ENCODE measurements at regions not wholly inside any gene's neighbourhood (a gene's known extent, or its start where the extent isn't known, plus 50 kb on each side); places are given as distances from the start of the nearest gene placed in this dataset.

DNA sequence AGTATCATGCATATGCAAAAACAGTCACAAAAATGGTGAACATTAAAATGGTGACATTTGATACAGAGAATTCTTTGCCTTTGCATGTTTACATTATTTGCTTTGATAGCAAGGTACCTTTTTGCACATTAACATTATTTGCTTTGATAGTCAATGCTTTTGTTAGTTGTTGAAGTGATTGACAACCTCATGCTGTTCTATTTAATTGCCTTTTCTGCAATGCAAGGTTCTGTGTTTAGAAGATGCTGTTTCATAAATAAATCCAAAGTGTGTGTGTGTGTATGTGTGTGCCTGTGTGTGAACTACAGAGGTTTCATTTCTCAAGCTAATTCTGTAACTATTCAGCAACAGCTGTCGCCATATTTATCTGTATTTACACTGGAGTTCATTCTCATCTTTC, 668.7 kb downstream of the NR2F1-AS1 start:
- DNase-seq: no peak

DNA sequence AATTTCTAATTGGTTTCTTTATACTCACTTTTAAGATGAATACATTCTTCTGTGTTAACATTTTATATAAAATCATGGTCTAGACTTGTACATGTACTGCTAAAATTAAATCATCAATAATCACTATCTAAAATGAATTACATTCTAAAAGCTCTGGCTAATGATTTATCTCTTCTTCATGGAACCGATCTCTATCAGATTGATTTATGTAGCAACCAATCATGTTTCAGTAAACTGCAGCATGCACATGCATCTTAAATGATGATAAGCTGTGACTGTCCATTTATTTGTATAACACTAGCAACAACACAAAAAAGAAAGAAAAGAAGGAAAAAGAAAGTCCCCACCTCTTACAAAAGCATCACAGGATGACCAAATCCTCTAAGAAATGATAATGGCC, 669.2 kb downstream of the NR2F1-AS1 start:
- DNase-seq: no peak

DNA sequence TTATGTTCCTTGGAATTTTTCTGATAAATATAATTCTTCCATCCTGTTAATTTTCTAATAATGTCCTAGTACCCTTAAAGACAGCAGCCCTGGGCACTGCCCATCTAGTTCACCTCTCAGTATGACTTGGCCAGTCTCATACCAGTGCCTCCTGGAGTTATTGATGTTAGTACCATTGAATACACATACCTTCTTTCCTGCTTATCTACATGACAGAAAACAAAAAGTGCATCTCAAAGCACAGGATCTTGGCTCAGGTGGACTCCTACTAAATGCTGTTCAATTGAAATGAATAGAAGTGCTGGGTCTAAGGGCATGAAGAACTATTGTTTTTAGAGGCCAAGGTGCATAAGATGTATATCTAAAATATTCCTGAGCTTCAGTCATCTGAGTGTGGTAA, 669.7 kb downstream of the NR2F1-AS1 start:
- no peak for DNase-seq

DNA sequence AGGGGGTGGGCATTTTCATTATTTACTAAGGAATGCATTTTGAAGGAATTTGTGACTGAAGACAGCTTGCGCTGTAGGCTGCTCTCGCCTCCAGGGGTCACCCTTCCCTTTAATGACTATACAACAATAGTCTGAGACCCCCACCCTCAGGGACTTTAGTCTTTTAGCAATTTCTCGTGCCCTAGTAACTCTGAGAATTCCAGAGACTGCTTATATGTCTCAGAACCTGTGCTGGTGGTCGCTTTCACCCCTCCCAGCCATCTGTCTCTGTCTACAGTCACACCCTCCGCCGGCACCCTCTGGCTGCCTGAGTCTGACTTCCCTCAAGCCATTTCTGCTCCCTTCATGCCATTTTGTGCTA, 671.4 kb downstream of the NR2F1-AS1 start:
- no peak for DNase-seq

DNA sequence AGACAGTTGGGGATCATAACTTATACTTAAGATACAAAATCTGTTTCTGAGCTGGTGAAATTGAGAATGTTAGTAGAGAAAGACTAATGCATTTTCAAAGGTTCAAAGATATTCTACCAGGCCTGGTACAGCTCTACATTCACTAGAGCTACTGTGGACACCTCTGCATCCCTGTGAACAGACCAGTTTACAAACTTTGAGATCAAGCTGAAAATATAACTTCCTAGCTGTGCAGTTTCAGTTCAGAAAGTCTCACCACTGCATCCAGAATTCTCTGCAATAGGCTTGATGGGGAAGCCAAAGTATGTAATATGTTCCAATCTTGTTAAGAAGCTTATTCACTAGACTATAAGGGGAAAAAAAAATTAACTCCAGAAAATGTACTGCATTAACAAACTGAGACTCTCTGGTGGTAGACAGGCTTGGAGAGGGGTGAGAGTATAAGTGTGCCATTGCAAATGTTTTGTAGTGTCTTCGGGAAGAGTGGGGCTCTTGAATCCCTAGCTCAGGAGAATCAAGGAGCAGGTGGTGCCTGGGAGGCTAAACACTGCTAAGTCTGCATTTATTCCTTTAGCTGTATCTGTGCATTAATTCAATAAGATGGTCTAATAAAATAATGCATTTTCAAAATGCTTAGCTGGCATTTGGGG, 671.9 kb downstream of the NR2F1-AS1 start:
- DNase-seq: no peak

DNA sequence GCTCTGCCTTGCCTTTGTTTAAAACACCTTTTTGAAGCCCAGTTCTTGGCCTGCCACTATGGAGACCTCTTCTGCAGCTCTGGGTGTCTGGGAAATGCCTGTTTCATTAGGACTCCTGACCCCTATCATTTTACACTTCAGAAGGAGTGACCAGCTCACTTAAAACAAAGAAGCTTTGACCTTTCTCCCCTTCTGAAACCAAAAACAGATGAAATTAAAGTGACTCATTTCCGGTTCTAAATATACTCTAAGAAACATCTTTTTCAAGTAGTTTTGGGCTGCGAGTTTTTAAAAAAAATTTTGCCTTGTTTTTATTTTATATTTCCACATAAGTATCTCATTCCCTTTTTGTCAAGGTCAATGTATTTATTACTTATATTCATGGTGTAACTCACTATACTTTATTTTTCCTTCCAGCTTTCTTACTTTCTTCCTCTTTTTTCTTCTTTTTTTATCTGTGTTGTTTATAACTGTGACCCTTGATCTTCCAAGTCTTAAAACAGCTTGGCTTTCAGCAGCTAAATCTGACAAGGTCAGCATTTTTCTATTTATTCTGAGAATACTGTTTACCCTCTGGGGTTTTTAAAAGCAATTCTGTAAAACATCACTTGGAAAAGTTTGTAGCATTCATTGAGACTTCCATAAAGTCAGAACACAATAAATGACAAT, 672.9 kb downstream of the NR2F1-AS1 start:
- no peak for DNase-seq

DNA sequence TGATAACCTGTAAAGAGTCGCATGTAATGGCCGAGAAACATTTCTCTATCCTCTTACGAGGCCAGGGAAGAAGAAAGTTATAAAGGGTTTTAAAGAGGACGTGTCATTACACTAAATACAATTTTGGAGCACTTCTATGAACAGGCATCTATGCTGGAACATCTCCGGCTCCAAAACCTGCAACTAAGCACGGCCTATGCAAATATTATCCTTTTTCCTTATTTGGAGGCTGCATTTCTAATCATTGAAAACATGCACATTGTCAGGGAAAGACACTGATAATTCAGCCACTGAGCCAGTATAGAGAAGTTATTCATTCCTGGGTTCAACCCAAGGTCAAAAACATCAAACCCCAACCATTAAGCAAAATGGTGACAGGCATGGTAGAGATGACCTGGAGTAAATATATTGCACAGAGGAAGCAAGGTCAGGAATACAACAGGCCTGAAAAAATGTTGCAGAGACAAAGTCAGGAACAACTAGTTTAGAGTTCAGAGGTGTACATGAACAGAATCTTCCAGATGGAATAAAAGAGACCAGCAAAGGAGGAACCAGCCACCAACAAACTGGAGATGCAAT, 674.1 kb downstream of the NR2F1-AS1 start:
- no peak for DNase-seq

DNA sequence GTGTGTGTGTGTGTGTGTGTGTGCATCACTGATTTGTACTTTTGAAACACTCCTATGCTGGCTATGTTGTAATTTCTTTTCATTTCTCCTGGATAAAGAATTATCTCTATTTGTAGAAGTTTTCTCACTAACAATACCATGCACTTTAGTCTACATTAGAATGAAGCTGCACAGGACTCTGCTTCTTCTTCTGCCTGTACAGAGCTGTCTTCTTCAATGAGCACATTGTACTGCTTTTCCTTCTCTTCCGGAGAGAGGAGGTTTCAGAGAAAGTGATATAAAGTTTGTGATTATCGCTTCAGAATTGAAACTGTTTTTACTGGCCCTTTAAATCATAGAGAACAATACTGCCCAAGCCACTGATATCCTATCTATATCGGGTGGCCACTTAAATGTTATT, 677.0 kb downstream of the NR2F1-AS1 start:
- no peak for DNase-seq

DNA sequence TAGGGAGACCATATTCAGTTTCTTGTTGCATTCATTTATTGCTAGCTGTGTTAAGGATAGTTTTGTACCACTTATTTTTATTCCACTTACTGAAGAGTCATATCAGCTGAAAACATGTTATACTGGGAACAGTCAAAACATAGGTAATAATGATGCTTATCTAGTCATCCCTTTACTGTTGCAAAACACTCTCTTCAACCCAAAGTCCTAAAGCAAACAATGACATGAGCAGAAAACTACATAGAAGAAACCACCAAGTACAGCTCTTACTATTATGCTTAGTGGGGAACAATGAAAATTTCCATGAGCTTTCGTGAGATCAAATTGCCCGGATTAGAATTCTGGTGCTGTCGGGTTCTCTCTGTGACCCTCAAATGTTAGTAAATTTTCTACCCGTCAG, 681.4 kb downstream of the NR2F1-AS1 start:
- DNase-seq: no peak

DNA sequence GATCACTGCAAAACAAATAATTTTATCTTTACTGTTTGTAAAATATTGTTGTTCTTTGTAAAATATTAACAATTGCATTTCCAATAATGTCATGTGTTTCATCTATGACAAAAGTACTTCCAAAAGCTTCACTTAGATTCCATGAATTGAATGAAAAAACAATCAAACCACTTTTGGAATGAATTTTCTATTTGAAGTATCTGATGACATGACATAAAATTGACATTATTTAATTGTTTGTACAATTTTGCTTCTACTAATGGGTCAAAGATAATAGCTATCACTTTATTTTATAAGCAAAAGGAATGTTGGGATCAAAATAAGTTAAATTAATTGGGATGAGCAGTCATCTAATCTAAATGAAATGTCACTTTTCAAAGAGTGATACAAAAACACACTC, 684.3 kb downstream of the NR2F1-AS1 start:
- DNase-seq: no peak

DNA sequence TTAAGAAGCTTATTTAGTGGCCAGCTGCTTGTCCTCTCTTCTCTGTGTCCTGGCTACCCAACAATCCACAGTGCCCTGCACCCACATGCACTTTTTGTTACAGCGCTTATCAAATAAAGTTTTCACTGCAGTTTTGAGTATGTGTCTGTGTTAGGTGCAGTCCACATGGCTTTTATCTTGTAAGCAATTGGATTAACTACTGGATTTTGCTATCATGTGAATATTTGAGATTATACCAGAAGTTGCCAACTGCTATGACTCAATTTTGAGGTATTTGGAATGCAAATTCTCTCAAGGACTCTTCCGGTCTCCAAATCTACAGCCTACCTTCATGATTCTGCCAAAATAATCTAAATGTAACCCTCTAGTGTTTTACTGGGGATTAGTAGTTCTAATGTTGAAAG, 690.2 kb downstream of the NR2F1-AS1 start:
- DNase-seq: no peak

DNA sequence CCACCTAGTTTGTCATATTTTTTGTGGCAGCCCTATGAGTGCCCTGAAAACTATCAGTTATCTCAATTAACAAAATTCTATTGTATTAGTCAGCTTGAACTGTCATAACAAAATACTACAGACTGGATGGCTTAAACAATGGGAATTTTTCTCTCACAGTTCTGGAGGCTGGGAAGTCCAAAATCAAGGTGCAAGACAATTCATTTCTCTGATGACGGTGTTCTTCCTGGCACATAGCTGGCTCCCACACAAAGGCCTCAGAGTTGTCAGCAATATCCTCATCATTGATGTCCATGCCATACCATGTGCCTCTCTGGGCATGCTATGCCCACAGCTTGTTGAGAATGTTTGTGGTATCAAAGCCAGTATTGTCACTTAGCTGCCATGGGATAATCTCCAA, 691.9 kb downstream of the NR2F1-AS1 start:
- no peak for DNase-seq

DNA sequence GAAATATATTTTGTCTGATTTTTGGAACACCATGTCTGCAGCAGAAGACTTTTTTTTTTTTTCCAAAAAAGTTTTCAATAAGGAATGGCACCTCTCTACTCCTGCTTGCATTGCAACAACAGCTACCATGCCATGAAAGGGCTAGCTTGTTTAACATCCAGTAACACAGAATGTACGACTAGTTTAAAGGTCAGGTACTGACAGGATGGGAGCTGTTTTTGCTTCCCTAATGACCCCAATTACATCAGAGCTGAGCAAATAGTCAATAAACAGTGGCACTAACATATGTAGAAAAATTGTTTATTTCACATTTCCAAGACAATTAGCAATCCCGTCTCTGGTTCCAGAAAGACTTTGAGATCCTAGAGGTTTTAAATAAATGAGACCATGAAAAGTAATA, 693.8 kb downstream of the NR2F1-AS1 start:
- DNase-seq: no peak

DNA sequence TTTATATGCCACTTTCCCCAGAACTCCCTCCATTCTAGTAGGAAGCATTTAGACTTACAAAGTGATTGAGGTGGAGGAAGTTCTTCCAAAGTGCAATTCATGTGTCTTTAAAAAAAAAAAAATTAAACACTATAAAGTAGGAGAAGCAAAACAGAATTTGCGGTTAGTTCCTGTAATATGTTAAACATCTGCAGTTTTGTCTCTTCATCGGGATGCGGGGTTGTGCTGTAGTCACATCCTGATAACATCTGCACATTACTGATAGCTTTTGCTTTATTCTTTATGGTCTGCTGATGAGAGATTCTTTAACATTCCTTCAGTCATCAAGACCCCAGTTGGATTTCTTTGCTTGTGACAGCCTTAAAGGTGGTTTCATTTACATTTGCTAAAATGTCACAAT, 694.3 kb downstream of the NR2F1-AS1 start:
- DNase-seq: no peak

DNA sequence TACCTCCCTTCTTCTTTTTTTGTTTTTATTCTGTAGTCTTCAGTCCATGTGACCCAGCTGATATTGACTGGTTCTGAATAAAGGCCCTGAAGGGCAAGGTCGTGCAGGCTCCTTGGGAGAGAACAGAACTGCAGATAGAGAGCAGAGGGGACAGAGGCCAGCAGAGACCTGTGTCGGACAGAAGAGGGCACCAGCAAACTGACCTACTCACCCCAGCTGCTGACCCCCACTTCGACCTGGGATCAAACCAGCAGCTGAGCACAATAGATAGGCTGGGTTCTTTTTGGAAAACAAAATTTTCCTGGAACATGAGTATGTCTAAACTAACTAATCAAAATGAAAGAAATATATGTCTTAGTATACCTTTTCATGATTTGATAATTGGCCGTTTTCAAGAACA, 695.1 kb downstream of the NR2F1-AS1 start:
- DNase-seq: peak in 1 of 2 donors; percentile 3

DNA sequence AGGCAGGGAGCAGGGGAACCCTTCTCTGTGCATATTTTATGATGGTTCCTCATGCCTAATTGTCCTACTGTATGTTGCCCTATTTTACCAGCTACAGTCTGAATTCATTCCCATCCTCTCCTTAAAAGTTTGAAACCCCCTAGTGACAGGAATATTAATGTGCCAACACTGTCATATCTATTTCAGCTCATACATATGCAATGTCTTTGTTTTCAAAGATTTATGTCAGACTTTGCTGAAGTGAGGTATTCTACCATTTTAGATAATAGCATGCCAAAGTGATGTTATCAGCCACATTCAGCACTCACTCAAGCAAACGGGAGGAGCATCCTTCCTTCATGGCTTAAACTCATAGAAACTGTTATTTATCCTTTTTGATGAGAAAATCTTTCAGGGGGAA, 696.5 kb downstream of the NR2F1-AS1 start:
- no peak for DNase-seq

DNA sequence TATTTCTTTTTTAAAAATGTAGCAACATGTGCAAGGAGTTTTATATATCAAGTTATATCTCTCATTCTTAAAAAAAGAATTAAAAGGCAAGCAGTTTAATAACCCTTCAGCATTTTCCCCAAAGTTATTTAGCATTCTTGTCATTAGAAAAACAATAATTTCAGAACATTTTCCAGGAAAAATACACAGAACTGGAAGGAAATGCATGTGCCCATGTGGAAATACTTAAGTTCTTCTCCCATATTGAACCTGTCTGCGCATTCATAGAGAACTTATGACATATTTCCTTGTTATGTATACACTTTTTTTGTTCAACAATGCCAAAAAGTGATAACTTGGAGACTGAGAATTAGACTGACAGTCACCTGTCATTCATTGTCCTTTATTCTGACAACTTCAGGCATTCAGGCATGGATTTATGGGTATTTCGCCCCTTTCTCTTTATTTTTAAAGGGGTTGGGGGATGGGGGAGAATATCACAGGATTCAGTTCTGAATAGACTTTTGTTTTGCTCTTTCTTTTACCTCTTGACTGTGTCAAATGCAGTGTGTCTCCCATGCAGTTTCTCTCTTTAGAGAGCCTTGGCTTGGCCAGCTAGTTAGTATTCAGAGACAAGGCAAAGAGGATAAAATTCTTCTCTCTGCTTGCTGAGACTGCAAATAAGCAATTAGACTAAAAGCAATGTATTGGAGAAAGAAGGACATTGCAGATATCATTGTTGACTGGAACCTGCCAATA, 701.0 kb downstream of the NR2F1-AS1 start:
- peak in 1 of 2 donors; percentile 7 for DNase-seq

DNA sequence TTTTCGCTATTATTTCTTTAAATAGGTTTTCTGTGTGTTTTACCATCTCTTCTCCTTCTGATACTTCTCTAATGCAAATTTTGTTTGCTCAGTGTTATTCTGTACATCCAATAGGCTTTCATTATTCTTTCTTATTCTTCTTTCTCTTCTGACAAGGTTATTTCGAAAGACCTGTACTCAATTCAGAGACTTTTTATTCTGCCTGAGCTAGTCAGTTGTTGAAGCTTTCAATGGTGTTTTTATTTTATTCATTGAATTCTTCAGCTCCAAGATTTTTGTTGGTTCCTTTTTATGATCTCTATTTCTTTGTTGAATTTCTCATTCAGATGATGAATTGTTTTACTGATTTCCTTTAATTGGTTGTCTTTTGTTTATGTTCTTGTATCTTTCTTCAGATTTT, 706.2 kb downstream of the NR2F1-AS1 start:
- no peak for DNase-seq

DNA sequence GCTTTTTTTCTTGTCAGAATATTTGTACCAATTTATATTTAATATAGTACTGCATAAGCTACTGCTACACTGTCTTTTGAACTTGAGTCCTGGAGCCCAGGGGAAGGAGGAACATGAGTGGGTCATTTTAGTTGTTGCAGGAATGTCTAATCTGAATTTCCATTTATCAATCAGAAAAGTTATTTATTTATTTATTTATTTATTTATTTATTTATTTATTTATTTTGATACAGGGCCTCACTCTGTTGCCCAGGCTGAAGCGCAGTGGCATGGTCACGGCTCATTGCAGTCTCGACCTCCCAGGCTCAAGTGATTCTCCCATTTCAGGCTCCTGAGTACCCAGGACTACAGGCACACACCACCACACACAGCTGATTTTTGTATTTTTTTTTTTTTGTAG, 712.6 kb downstream of the NR2F1-AS1 start:
- no peak for DNase-seq

DNA sequence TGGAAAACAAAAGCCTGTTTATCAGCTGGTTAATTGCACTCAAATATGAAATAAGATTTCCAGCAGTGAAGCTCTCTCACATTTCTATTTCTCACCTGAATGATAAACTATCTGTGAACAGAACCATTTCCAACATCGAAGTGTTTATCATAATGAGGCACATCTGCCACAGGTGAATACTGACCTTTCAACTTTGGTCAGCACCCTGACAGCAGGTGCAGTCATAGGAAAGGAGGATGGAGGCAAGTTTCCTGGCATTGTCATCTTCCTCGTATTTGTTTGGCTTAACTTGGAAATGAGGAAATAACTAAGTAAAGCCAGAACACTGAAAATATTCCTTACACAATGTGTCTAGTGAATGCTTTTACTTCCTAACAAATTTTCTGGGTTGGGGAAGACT, 716.4 kb downstream of the NR2F1-AS1 start:
- DNase-seq: no peak

DNA sequence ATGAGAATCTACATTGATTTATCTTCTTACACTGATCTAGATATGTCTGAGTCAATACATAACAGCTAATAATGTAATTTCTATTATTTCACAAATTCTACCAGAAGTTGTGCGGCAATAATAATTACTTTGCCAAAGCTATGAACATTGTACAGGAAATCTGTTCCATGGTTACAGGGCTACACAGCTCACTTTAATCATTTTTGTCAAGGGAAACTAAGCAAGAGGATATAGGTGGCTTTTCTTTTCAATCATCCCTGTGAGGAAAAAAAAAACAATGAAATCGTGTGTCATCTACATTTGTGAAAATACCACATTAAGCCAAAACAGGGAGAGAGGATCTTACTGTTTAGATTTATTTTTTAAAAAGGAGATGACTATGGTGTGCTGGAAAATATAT, 717.4 kb downstream of the NR2F1-AS1 start:
- no peak for DNase-seq

DNA sequence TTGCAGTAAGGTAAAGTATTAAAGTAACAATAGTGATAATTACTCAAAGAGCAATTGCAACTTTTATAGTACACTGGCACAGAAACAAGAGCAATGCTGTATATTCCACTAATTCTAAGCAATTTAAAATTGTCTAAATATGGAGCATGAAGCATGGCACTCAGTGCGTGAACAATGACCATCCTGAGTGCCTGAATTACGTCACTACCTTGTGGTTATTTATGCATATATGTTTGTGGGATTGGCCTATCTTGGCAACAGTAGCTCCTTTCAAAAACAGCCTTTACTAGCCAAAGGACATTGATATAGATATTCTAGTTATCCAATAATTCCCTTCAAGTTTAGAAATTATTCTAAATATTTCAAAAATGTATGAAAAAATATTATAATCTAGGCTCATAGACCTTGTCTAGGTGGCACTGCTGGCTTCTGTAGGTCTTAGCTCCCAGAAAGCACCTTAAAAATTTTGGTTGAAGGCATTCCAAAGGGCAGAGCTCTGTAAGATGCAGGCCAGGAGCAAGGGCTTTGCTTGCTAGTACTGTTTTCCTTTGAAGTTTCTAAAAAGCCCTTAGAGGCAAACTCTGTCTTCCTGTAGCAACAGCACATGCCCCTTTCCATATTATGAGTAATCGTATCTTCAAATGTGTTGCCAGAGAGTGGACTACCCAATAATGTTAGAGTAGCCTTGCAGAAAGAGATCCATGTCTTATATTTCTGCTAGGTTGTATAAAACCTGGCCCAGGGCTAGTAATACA, 719.3 kb downstream of the NR2F1-AS1 start:
- DNase-seq: no peak

DNA sequence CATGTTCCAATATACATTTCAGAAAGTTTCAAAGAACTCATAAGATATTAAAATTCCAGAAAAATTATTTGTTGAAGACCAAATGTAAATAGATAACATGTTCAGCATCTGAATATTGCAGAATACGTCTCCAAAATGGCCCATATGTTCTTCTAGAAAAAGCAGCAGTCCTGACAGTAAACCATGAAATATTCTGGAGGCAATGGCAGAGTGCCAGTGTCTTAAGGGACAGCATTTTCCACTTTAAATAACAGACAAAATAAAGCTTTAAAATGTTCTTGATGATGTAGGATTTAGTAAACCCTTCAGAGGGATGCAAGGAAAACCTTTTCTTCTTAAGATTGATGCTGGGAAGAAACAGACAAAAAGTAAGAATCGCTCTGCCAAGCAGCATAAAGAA, 721.0 kb downstream of the NR2F1-AS1 start:
- DNase-seq: no peak

Data from hippocampal formation (tissue), 2 donors.